Choroid plexus epithelial cell (primary cell): ENCODE measurements at regions not wholly inside any gene's neighbourhood (a gene's known extent, or its start where the extent isn't known, plus 50 kb on each side); places are given as distances from the start of the nearest gene placed in this dataset.
A peak's percentile ranks its signal among the peaks of the same experiment; 100 is the strongest.
"Not testable (repeated sequence)": the region's sequence is repeated elsewhere in the genome, so short reads cannot be mapped to it uniquely, and the experiment has no call there.

Experiments
- DNase-seq: peaks from one replicate; pipeline ENCODE4 v3.0.0-alpha.2; 2010; ENCODE audit warnings: low read depth
- H3K4me3 ChIP-seq: 2 replicates; pipeline ENCODE4 v1.5.1; 2011; ENCODE audit warnings: low read depth, mild to moderate bottlenecking, control low read depth, low read length, moderate library complexity
- TF ChIP-seq, protein P1 (sequence below): conservative IDR thresholded peaks from 2 replicates; pipeline ENCODE4 v1.5.1; 2011; ENCODE audit warnings: low read depth, mild to moderate bottlenecking, control low read depth, inconsistent platforms, low read length, moderate library complexity

- H3K4me3 ChIP-seq = no peak overlapping the region
- DNase-seq = no peak
- TF ChIP-seq, protein P1, sequence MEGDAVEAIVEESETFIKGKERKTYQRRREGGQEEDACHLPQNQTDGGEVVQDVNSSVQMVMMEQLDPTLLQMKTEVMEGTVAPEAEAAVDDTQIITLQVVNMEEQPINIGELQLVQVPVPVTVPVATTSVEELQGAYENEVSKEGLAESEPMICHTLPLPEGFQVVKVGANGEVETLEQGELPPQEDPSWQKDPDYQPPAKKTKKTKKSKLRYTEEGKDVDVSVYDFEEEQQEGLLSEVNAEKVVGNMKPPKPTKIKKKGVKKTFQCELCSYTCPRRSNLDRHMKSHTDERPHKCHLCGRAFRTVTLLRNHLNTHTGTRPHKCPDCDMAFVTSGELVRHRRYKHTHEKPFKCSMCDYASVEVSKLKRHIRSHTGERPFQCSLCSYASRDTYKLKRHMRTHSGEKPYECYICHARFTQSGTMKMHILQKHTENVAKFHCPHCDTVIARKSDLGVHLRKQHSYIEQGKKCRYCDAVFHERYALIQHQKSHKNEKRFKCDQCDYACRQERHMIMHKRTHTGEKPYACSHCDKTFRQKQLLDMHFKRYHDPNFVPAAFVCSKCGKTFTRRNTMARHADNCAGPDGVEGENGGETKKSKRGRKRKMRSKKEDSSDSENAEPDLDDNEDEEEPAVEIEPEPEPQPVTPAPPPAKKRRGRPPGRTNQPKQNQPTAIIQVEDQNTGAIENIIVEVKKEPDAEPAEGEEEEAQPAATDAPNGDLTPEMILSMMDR = no peak
Observed at GRCh38 chr14:51365241-51365965, 125.4 kb downstream of the TMX1 start.

- not testable (repeated sequence) for DNase-seq, H3K4me3 ChIP-seq
Observed at GRCh38 chr14:51366460-51366859, 126.4 kb downstream of the TMX1 start.

GRCh38 chr14:51366866-51367599, 127.0 kb downstream of the TMX1 start:
- not testable (repeated sequence) for DNase-seq

GRCh38 chr14:51367600-51367931, 127.5 kb downstream of the TMX1 start:
- TF ChIP-seq, protein P1 = no peak
- peak; percentile 73 for DNase-seq

More at GRCh38 chr14:51366866-51367599, 127.0 kb downstream of the TMX1 start:
- H3K4me3 ChIP-seq = not testable (repeated sequence)

DNA sequence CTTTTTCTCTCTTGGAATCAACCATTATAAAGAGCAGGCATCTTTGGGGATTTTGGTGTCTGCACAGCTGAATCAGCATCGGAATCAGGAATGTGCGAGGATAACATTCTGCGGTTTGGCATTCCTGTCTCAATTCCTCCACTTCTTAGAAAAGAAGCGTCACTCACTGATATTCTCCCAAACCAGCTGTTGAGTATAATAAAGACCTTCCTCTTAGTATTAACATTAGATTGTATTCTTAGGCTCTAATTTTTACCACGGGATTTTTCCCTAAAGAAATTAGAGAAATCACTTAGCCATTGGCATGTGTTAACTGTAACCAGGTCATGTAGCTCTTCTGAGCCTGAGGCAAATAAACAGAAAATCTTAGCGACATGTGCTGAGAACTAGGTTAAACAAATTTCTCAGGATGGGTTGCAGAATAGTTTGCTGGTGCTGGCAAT, 128.7 kb downstream of the TMX1 start:
- no peak overlapping the region for H3K4me3 ChIP-seq
- DNase-seq = peak; percentile 96
- TF ChIP-seq, protein P1 = no peak

More at GRCh38 chr14:51367600-51367931, 127.5 kb downstream of the TMX1 start:
- H3K4me3 ChIP-seq = no peak overlapping the region

DNA sequence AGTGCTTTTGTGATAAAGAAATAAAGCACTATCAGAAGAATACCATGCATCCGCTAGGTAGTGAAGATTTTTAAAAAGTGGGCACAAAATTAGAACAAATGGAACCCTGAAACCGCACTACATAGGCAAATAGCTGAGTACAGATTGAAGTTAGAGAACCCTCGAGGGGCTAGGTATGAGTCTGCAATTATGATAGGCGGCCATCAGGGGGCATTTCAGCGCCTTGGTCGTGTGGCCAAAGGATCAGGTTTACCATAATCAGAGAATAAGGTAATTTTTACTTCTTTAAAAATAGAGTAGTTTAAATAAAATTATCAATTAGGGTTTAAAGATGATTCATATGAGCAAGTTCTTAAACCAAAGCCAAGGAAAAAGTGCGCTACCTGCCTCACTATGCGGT, 129.8 kb downstream of the TMX1 start:
- no peak for DNase-seq

DNA sequence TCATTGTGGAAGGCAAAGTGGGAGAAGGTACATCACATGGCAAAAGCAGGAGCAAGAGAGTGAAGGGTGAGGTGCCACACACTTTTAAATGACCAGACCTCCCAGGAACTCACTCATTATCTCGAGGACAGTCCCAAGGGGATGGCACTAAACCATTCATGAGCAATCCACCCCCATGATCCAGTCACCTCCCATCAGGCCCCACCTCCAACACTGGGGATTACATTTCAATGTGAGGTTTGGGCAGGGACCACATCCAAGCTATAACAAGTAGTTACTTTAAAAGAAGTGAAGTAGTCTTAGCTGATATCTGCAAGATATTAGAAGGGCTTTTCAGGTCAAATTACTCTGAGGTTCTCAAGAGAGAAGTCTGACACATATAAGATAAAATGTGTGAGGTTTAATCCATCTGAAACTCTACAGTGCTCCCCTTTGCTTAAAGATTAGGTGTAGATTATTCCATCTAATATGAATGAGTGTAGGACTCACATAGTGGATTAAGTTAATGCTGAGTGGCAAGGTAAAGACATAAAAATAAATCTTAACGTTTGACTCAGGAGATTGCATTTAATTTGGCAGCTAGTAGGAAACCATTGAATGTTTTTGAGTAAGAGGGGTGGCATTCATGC, 130.8 kb downstream of the TMX1 start:
- peak; percentile 26 for DNase-seq
- TF ChIP-seq, protein P1 = no peak
- no peak overlapping the region for H3K4me3 ChIP-seq

More for the DNA sequence above, 129.8 kb downstream of the TMX1 start:
- no peak overlapping the region for H3K4me3 ChIP-seq
- TF ChIP-seq, protein P1 = peak; percentile 44

DNA sequence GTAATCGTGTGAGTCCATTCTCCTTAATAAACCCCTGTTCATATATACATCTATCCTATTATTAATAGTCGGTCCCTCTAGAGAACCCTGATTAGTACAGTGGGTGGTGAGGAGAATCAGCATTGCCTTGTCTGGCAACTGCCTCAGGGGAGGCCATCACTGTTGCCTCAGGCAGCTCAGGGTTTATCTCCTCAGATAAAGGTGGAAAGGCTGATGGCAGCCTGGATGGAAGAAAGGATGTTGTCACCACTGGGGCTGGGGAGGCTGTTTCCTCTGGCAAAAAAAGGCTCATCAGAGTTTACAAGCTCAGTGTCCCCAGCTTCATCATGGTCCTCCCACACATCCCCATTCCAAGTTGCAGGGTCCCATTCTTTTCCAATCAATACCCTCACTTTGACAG, 137.1 kb downstream of the TMX1 start:
- not testable (repeated sequence) for DNase-seq, H3K4me3 ChIP-seq
